GM10266 (cell line): ENCODE measurements at regions not wholly inside any gene's neighbourhood (a gene's known extent, or its start where the extent isn't known, plus 50 kb on each side); places are given as distances from the start of the nearest gene placed in this dataset.

Source experiments
- DNase-seq: peaks from one replicate; pipeline ENCODE4 v3.0.0; 2012; ENCODE audit errors: extremely low spot score
- TF ChIP-seq, protein P1 (sequence below): IDR thresholded peaks from 2 replicates; pipeline ENCODE4 v1.5.1; 2012; ENCODE audit warnings: mild to moderate bottlenecking, low read depth; ENCODE audit not compliant: control insufficient read depth, insufficient read depth; ENCODE audit errors: missing control alignments

DNA sequence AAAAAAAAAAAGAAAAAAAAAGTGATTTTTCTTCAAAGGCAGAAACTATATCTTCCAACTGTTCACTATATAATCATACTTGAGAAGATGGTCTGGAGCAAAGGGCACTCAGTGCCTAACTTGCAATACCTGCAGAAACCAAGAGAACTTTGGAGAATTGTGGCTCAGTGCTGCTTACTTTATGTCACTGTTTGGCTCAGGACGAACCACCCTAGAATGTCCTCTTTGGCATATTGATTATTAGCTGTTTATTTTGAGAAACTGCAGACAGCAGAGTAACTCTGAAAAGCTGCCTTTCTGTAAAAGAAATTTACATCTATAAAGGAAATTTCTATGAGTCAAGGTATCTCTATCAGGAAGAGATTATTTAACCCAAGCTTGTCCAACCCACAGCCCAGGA is 100.2 kb downstream of the BBS10 start:
- TF ChIP-seq, protein P1, sequence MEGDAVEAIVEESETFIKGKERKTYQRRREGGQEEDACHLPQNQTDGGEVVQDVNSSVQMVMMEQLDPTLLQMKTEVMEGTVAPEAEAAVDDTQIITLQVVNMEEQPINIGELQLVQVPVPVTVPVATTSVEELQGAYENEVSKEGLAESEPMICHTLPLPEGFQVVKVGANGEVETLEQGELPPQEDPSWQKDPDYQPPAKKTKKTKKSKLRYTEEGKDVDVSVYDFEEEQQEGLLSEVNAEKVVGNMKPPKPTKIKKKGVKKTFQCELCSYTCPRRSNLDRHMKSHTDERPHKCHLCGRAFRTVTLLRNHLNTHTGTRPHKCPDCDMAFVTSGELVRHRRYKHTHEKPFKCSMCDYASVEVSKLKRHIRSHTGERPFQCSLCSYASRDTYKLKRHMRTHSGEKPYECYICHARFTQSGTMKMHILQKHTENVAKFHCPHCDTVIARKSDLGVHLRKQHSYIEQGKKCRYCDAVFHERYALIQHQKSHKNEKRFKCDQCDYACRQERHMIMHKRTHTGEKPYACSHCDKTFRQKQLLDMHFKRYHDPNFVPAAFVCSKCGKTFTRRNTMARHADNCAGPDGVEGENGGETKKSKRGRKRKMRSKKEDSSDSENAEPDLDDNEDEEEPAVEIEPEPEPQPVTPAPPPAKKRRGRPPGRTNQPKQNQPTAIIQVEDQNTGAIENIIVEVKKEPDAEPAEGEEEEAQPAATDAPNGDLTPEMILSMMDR = no peak
- DNase-seq = no peak

DNA sequence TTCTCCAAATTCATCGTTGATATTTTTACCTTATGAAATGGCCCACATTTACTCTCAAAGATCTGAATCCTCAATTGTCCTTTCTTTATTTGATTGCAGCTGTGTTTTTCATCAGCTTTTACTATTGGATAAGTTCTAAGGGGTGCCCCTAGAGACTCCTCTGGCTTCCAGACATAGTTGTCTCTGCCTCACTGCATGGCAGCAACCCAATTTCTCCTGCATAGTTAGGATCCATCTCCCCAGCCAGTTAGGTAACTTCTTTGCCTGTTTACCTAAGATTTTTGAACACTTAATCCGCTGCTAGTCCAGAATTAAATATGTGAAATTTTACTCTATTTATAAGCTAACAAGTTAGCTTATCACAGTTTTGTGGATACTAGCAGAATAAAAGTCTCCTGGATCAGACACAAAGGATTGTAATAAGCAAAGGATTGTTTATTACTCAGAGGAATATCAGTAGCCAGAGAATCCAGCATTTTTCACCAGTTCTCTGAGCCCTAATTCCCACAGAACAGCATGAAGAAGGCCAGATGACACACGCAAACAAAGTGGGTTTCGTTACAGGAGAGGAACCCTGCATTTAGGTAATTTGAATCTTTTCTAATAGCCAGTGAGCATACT is 101.1 kb downstream of the BBS10 start:
- no peak for DNase-seq
- TF ChIP-seq, protein P1 = no peak

DNA sequence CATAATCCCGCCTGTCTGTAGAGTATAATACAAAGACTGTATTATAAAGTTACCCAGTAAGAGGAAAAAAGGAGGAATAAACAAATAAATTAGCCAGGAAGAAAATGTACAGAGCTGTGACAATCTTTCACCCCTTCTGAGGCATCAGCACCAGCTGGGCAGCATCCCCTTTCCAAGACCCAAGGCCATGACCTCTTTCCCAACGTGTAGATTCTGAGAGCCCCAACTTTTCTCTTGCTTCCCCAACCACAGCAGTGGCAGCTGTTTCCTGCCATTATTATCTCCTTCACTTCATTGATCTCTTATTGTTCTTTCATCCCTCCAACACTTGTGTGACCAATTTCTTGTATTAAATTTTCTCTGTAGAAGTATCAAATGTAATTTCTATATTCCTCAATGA is 101.6 kb downstream of the BBS10 start:
- TF ChIP-seq, protein P1 = no peak
- no peak for DNase-seq

DNA sequence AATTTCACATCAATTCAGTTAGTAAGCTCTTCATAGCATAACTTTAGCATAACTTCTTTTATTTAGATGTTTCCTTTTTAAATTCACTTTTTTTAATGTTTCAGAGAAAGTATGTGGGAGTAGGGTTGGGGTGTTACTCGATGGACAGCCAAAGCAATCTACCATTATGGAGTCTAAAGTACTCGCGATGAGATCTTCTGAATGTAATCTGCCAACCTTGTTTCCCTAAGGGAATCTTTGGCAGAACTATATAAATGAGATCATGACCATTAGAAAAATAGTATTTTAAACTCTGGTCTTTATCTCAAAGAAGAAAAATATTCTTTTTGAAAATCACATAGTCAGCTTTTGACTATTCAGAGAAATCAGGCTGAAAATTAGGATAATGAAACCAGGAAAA is 103.9 kb downstream of the BBS10 start:
- TF ChIP-seq, protein P1 = no peak

DNA sequence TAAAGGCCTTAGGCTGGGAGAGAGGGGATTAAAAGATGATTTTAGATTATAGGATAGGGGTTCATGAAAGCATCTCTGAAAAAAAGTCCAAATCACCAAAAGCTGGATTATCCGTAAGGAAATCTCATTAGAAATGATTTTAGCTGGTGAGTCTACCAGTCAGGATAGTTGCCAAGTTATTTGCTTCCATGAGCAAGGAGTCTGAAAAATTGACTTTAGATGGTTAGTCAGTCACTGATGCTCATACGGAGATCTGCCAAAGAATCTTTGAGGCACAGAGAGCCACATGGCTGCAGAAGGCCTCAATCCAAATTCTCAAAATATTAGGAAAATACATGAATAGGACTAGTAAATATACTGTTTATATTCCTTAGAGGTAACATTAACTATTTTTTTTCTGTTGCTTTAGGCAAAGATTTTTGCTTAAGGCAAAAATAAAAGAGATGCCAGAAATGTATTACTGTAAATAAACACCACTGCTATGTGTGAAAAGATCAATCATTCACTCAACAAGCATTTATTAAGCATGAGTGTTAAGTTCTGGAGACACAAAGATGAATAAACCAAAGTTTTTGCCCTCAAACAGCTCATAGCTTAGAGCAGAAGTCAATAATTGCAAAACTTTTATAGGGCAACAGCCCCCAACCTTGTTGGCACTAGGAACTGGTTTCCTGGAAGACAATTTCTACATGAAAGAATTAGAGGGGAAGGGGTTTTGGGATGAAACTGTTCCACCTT is 105.2 kb downstream of the BBS10 start:
- no peak for DNase-seq
- TF ChIP-seq, protein P1 = no peak

More for the DNA sequence above, 103.9 kb downstream of the BBS10 start:
- no peak for DNase-seq

DNA sequence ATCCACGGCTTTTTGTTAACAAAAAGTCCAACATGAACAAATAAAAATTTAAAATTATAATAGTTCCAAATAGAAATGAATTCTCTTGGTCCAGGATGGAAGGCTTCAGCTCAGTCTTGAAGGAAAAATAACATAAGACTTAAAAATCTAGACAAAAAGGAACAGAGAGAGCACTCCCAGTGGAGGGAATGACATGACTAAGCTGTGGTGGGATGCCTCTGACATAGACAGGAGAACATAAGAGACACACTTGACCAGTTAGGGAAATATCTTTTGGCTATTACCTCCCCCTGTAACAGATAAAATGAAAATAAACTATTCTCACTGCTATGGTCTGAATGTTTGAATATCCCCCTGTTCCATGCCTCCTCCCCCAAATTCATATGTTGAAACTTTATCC is 106.8 kb downstream of the BBS10 start:
- TF ChIP-seq, protein P1 = no peak
- no peak for DNase-seq

DNA sequence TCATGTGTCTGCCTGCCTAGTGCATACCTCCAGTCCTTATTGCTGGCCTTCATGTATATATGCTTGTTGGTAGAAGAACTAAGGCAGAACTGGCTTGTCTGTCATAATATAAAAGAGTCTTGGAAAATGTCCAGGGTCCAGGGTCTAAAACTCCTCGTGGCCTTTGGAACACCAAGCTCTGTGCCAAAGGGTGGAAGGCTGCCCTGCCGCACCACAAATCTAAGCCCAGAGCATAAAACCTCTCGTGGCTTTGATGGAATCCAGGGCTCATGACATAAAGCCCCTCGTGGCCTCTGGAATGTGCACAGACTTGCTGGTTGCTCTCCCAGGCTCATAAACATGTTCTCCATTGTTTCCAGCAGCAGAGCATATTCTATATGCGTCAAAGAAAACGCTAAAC is 107.9 kb downstream of the BBS10 start:
- TF ChIP-seq, protein P1 = no peak
- DNase-seq = no peak
